ENCODE measurements at regions not wholly inside any gene's neighbourhood (a gene's known extent, or its start where the extent isn't known, plus 50 kb on each side); places are given as distances from the start of the nearest gene placed in this dataset.
A peak's percentile ranks its signal among the peaks of the same experiment; 100 is the strongest.

DNA sequence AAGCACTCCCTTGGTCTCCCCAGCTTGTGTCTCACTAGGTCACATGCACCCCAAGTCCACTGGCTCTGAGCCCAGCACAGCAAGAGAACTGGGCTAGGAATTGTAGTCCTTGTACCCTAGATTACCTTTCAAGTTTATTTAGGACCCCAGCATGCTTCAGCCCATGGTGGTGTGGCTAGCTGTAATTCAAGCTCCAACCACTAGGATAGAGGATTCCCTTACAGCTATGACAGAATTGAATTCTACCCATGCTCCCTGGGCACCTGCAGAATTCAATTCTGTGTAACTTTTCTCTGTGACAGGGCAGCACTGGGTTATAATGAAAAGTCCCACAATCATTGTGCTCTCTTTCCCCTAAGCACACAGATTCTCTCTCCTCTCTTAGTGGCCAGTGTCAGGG lies 253.8 kb upstream of the DMD start:
- no peak for DNase-seq

DNA sequence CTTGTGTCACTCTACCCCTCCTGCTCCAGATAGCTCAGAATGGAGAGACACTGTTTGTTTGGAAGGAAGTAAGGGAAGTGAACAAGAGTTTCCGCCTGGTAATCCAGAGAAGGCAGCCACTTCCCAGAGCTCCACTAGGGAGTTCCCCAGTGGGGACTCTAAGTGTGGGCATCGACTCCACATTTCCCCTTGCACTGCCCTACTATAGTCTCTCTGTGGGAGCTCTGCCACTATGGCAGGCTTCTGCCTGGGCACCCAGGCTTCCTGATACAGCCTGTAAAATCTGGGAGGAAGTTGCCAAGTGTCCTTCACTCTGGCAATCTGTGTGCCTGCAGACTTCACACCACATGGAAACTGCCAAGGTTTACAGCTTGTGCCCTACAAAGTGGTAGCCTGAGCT lies 245.8 kb upstream of the DMD start:
- DNase-seq, result no peak

DNA sequence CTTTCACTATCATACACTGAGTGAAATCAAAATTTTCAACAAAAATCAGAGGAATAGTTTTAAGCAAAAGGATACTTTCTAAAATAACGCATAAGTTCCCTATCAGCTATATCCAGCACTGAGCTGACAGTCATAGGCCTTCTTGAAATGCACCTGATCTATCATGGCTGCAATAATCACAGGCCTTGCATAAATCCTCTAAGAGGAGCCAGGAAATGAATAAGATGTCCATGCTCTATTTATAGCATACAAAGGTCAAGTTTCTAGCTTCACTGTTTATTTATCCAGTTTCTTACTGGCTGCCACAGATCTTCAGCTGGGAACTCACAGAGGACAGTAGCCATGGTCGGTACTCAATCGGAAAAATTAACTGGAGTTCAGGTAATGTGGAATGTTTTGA lies 235.9 kb upstream of the DMD start:
- DNase-seq, result no peak

DNA sequence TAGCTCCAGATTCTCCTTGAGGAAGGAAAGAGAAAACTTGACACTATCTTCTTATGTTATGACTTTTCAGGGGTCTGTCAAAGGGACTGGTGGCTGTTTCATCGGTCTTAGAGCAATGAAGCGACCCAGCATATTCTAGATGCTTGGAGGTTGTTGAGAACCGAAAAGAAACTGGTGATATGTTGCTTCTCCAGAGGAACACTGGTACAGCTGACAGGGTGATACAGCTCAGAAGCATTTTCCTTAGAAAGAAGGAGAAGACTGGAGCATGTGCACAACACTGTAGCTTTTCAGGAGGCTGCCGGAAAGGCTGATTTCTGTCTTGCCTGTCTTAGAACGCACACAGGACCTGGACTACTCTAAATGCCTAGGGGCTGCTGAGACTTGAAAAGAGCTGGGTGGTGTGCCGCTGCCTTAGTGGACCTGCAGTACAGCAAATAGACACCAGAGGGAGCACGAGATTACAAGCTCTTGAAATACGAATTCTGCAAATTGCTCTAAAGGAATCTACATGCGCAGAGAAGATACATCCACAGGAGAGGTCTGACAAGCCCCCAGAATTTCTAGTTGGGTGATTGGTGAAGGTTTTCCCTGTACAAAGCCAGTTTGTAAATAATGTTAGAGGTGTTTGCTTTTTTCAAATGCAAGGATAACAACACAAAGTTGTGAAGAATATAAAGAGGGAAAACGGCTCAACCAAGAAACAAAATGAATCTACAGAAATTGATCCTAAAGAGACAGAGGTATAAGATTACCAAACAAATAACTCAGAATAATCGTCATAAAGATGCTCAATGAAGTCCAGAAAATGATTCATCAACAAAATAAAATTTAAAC lies 223.1 kb upstream of the DMD start:
- DNase-seq, result peak in 1 of 2 experiments; percentile 4

DNA sequence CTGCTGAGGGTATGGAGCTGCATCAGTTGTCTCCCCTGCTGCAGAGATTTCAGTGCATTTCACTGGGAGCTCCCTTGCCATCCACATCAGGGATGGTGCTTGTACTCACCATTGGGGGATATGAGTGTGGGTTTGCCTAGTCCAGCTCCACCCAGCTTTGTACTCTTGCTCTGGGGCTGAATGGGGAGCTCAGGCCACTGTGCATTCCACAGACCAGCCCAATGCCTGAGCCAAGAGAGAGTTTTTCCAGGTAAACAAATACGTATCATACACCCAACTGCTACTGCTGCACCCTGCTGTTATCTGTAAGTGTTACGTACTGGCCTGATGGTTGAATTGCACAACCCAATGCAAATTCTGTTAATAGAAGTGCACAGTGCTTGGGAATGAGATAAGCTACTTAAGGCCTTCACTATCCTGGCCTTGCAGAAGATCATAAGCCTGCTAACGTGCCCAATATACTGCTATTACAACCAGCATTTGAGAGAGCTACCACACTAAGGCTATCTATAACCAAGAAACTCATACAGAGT lies 205.0 kb upstream of the DMD start:
- no peak for DNase-seq

DNA sequence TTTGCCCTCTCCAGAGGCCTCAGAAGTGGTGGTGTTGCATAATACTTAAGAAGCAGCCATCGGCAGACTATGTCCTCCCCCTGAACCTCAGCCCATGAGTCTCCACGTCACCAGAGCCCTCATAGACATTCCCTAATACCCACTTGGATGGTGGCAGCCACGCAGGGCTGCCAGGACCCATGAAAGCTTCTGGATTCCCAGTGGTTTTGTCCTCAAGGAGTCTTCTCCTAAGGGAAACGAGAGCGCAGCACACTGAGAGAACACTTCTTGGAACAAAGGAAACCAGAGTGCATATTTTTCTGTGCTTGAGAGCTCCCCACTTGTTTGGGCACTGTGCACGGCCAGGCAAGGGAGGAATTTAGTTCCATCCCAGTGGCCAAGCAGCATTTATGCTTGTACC lies 204.1 kb upstream of the DMD start:
- DNase-seq, result no peak

DNA sequence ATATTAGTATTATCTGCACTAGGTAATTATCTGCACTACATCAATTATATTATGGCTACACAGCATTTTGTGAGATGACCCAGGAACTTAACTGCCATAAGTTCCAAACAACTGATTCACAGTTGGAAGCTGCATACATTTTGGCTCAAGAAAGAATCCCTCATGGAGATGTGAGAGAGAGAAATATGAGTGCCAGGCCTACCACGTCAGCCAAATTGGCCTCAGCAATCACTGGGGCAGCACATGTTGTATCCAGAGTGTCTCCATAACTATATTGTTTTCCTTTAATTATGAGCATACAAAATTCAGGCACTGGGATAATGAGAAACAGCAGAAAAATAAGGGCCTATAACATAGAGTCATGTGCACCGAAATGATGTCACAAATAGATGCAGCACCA lies 174.2 kb upstream of the DMD start:
- no peak for DNase-seq

DNA sequence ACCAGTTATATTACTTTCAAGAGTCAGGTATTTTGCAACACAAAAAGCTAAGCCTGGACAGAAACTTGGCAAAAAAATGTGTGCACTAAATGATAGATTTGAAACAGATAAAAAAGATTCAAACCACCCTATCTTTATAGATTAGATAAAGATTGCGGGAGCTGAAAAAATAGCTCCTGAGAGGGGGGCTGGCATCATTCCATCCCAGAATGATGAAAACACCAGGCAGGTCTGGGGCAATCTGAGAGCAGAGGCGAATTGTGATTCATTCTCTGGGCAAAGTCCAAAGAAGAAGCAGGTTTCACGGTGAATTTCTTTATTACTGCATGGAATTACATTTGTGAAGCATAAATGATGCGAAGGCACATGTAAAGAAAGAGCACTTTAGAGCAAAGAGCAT lies 168.5 kb upstream of the DMD start:
- DNase-seq, result no peak

DNA sequence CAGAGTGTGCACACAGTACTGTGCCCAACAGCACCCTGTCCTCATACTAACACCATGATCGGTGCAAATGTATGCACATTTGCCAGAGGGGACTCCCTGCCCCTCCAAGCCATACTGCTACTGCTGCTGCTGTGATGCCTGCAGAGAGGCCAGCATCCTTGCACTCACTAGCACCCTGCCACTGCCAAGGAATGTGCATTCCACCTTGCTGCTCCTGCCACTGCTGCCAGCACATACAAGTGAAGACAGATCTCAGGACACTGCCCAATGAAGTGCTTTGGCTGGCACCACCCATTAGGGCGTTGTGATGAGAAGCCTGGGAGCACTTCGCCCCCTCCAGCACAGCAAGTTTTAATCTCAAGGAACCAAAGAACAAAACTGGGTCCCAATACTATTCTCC lies 146.3 kb upstream of the DMD start:
- no peak for DNase-seq

DNA sequence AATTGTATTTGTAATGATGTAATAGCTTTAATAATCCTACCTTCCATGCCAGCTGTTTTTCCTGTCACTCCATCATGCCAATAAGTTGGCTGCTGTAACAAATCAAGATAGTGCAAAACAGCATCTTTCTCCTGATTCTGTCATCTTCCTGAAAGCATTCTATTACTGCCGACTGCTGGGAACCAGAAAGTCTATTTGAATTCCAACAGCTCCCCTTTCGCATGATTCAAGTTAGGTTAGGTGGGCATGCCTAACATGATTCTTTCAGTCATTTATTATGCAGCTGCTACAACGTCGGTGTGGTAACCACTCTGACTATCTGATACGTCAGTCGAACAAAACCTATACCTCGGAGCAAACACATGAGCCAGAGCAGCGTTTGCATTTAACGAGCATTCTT lies 127.9 kb upstream of the DMD start:
- no peak for DNase-seq

DNA sequence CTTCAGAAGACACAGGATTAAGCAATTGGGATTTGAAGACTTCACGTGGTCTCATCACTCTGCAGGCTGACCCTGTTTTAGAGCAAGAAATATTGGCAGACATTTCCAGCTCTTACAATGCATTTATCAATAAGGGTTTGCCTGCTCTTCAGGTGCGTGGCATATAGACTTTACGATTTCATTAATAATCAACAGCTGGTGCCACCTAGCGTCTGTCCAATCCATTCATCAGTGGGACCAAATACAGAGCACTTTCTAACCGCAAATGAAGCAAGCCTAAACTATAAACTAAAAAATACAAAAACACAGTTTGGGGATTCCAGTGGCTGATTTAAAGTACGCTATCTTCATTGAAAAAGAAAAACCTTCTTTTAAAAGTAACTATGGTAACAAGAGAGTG lies 125.4 kb upstream of the DMD start:
- no peak for DNase-seq

DNA sequence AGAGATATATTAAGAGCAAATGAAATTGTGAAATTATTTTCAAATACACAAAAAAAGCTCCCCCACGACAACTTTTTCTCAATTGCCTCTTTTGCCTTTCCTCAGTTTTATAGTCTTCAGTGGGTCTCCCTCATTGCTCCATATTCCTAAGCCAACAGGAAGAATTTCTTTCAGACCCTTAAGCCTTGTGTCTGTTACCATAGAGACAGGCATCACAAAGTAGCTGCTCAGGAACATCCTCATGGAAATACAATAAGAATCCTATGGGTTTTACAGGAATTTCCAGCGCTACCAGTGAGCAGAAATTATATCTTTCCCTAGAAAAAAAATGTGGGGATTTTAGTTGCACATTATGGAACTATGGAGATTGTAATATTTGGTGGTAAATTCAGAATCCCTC lies 121.9 kb upstream of the DMD start:
- DNase-seq, result no peak

DNA sequence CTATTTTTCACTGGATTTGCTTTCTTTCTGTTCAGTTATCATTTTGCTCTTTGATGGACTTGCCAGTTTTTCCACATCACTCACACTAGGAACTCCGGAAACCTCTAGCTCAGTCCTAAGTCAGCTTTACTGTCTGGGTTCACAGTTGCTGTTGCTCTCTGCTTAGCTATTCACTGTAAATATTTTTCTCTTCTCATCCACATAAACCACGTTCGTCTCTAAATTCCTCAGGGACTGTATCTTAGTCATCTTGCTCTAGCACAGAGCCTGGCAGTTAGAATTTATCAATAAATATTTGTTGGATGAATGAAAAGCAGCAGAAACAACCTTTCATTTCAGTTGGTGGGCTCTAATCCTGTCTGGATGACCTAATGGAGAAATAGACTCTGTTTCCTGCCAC lies 119.4 kb upstream of the DMD start:
- DNase-seq, result no peak

DNA sequence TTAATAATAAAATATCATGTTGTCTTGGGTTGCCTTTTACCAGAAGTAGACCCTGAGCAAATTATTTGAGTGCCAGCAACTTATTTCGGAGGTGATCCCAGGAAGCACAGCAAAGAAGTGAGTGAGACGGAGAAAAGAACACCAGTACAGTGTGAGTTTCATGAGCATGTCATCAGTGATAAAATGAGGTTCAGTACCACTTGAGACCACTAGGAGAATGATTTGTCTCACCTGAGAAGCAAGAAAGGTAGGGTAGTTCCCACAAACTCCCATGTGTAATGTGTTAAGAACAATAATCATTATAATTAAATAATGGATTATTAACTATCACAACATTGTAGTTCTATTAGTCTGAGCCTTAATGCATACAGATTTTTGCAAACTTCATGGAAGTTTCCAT lies 112.8 kb upstream of the DMD start:
- DNase-seq, result no peak

DNA sequence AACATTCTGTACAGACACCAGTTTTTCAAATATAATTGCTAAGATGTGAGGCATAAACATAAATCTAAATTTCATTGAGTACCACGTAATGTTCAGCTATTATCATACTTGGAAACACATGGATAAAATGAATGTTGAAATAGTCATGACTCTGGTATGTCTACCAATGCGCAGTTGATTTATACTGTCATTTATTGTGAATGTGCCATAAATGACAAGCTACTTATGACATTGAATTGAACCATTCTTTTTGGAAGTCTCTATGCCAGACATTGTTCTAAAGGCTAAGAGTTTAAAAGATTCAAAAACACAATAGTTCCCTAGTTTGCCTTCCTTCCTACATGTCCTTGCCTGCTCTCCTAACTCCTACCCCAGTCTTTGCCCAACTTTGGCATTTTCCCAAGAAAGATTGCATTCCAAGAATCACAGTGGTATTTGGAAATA lies 96.6 kb upstream of the DMD start:
- DNase-seq, result no peak

DNA sequence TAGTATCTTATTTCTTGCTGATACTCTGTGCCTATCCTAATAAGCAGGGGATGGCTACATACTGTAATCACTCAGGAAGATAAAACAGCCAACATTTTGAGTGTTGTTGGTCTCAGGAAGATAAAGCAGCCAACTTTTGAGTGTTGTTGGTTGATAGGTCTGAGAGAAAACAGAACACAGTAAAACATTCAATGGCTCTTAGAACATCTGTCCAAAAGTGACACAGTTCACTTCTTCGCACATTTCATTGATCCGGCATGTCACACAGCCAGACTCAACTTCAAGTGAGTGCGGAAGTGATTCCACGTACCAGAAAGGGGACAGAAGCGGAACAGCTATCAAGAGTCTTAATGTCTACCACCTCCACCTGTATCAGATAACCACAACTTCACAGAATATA lies 87.3 kb upstream of the DMD start:
- DNase-seq, result no peak

DNA sequence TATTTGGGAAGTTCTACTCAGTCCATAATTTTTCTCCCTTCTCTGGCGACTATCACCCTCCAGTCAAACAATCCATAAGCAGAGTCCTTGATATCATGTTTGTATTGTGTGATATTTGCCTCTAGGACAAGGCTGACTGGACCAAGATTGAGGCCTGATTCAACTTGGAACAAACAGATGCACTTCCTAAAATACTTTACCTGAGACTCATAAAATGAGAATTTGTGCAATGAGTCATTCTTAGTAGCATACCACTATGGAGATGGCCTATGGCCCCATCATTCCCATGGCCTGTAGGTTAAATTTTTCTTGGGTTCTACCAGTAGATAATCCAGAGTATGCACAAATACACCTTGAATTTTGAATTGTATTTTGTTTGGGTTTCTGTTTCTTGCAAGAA lies 74.2 kb upstream of the DMD start:
- no peak for DNase-seq

DNA sequence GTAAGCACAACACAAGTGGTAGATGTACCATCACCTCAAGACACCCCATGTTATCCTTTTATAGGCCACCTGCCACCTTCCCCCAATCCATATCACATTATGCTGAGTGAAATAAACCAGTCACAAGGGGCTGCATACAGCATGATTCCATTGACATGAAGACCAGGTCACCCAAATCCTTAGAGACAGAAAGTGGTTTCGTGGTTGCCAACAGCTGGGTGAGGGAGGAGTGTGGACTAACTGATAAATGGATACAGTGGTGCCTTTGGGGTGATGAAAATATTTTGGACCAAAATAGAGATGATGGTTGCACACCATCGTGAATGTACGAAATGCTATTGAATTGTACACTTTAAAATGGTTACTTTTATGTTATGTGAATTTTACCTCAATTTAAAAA lies 65.7 kb upstream of the DMD start:
- DNase-seq, result no peak

DNA sequence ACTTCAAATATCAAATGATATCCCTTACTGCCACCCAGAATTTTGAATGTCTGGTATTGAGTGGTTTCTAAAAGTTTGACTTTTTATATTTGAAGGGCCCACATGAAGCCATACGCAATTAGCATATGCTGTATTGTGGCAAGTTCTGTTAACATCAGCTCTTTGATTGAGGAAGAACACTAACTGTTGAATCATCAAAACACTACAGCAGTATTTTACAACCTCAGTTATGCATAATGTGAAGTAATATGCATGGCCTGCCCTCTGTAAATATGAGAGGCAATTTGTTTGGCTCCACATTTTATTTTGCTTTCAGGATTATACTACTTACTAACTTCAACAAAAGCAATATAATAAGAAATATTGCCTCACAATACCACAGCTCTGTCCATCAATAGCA lies 62.2 kb upstream of the DMD start:
- no peak for DNase-seq

DNA sequence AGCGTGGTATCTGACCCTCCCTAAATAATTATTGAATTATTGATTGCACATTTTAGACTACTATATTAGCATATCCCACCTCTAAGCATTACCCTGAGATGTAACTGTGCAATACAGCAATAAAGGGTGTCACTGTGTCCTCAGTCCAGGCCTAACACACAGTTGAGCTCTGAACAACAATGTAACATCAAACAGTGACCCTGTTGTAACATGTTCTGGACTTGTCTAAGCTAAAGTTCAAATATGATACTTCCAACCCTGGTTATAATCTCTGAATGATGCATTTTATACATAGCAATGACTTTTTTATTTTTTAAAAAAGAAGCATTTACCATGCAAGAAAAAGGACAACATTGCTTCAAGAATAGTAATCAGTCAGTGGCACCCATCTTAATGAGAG lies 61.6 kb upstream of the DMD start:
- DNase-seq, result no peak

Data from cerebellar nuclear complex (tissue), 1 donor.